Non-pigmented ciliary epithelial cell (primary cell): ENCODE measurements at regions not wholly inside any gene's neighbourhood (a gene's known extent, or its start where the extent isn't known, plus 50 kb on each side); places are given as distances from the start of the nearest gene placed in this dataset.

Experiments
- DNase-seq: peaks from one replicate; pipeline ENCODE4 v3.0.0-alpha.2; 2010; ENCODE audit warnings: low read depth

DNA sequence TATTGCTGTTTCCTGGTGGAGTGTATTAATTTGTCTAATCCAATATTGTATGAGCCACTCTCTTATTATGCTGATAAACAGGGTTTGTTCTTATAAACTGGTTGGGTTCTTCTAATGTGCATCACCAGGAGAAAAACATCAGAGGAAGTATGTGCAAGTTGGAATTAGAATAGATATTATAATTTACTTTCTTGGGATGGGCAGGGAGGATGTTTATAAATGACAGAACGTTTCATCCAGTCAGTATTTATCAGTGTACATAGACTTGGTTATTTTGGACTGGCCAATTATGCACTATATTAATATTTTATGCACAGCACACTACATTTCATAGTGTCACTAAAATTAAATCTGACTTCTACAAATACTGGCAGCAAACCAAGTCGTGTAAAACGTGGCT lies 495.8 kb downstream of the PSAT1 start:
- DNase-seq = no peak

DNA sequence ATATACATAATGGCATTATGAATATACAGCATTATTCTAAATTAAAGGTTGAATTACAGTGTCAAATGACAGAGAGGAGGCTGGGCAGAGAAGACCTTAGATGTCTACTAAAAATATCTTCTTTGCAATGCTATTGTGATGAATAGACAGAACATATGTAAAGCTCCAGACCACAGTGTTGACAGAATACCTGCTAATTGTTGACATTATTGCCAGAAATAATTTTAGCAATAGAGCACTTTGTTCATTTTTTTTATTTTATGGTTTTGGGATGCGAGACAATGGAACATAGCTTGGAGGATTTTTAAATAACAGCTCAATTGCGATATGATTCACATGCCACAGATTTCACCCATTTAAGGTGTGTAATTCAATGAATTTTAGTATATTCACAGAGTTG lies 508.8 kb downstream of the PSAT1 start:
- DNase-seq = no peak

DNA sequence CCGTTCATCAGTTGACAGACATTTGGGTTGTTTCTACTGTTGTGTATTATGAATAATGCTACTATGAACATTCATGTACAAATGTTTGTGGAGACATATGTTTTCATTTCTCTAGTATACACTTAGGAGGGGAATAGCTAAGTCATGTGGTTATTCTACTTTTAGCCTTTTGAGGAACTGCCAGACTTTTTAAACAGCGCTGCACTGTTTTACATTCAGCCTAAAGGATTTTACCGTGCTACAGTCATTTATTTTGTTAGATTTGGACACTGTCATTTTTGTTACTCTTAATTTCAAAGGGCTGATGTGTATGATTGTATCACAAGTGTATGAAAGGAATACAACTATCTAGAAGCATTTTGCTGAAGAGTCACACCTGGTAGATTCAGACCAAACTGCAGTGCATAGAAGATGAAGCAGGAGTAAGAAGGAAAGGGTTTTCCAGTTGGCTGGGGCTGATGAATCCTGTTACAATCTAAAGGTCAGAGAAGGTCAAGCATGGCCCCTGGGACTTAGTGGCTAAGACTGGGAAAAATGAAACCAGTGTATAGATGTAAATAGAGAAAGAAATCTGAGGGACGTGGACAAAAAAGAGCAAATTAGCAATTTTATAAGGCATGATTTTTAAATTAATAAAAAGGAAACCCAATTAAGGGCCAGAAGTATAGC lies 509.7 kb downstream of the PSAT1 start:
- no peak for DNase-seq

DNA sequence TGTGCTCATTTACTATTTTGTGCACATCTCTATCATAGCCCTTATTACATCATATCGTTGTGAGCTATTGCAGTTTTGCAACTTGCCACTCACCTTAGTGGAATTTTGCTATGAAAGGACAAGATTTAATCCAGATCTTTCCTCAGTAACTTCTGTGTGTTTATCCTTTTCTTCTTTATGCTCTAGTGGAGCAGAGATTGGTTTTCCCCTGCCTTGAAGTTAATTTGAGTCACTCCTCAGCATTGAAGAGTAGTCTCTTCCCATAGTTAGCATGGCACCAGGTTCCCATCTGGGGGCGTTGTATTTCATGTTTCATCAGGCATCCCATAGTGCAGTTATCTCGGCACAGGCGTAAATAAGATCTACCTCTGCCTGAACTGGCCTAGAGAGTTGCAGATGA lies 510.4 kb downstream of the PSAT1 start:
- DNase-seq = no peak

DNA sequence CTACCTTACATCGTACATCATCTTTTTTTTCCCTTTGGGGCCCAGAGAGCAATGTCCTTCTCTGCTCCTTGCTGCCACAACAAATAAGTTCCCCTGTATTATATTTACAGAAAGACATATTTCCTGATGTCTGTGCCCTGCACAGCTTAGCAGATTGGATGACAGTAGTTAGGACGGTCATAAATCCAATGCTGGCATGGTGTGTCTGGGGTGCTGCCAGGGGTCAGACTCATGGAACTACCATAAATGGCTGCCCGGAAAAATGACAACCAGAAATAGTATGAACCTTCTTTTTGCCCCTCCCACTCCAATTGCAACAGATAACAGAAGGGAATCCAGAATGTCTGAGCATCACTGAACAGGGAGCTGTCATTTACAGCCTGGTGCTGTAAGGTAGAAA lies 511.1 kb downstream of the PSAT1 start:
- no peak for DNase-seq

DNA sequence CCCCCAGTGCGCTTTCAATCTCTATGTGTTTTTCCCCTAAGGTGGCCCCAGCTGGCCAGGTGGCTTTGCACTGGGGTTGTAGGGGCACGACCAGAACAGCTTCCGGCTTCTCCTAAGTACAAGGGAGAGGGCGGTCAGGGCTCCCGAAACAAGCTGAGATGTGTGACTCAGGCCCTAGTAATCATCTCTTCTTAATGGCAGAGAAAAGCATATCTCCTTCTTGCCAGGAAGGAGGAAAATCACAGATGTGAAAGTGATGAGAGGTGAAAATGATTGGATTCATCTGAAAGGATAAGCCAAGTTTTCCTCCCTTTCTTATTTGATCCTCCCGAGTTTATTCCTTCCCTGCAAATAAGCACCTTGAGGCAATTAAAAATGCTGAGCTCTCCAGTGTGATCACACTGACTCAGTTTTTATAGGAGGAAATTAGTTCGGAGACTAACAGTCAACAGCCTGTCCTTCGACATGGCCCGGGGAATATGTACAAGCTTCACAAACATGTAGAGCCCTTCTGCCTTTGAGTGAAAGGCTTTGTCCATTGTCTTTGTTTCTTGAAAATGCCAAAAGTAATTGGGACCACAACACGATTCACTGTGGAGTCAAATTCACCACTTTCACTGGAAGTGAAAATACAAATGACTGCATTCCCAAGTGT lies 514.8 kb downstream of the PSAT1 start:
- DNase-seq = no peak

DNA sequence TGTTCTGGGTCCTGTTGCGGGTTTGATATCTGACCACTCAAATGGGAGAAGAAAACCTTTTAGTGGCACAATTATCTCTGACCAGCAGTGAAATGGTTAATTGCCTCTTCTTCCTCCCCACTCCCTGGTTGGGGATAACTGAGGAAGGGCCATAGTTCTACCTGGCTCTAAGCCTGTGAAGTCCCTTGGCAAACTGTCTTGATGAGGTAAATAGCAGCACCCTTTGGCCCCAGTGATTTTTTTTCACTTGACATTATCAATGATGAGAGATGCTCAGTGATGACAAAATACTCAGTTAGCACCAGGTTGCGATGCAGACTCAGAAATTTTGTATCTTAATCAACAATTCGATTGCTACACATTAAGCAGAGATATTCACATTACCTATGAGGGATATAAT lies 515.7 kb downstream of the PSAT1 start:
- DNase-seq = no peak

DNA sequence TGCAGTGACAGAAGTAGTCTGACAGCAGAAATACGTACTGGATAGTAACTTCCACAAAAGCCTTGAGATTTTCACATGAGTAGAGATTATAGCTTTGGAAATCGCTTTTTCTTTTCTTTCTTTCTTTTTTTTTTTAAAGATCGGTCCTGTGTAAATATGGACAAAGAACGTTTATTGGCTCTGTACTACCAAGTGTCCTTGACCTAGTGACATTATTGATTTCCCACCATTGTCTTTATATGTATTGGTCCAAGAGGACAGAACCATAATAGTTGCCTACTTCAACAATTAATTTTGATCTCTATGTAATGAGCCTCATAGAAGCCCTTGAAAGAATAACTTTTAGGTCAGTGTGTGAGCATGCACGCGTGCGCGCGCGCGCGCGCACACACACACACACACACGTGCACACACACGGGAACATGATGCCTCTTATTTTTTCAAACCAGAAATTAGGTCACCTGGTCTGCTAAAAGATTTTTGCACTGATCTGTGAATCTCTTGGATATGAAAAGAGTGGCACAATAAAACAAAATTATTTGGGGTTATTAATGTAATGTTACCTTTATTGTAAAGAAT lies 516.8 kb downstream of the PSAT1 start:
- DNase-seq = no peak

DNA sequence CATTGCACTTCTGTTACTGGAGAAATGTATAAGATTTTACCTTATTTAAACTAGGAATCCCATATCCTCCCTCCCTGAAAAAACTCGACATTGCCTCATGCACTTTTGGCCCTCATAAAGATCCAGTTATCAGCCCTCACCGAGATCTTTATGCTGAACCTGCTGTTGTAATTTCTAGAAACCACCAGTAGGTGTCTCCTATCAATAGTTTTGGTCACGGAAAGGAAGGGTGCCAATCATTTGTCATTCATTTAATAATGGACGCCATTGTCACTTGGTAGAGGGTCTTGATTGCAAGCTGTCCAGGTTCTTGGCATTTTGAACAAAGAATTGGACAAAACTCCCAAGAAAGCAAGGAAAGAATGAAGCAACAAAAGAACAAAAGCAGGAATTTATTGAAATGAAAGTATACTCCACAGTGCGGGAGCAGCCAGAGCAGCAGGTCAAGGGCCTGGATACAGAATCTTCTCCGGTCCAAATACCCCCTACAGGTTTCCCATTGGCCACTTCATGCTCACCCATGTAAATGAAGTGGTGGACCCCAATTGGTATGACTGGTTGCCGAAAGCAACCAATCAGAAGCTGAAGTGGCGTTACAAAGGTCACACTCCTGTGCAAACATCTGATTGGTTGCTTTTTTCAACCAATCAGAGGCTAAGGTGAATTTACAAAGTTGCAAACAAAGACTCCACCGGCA lies 524.3 kb downstream of the PSAT1 start:
- no peak for DNase-seq

DNA sequence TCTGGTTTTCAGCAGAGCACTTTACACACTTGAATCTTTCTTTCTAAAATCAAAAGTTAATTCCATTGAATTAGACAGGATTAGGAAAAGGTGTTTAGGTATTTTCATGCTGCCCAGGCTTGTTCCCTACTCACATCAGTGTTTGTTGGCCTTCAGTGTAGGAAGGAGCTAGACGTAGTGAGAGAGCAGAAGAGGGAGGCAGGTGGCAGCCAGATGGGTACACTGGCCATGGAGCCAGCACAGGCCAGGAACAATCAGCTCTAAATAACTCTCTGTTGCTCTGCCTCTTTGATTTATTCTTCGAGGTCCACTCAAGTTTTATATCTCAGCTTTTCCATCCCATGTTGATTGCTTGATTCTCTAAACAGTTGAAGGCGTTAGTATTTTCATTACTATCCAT lies 529.6 kb downstream of the PSAT1 start:
- DNase-seq = no peak

DNA sequence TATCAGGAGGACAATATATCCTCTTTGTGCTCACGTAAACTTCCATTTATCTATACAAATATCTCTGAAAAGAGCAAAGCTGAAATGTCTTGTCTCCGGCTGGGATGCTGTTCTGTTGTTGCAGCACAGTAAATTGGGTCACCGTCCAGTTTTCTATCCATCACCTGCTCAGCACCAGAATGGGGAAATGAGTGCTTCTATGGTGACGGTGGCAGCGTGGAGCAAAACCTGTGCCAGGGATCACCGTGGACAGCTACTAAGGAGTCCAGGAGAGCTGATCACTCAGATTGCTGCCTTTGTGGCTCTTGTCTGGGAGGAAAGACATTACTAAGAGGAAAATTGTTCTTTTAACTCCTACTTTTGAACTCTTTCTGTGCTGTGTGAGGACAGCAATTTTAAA lies 531.6 kb downstream of the PSAT1 start:
- no peak for DNase-seq

DNA sequence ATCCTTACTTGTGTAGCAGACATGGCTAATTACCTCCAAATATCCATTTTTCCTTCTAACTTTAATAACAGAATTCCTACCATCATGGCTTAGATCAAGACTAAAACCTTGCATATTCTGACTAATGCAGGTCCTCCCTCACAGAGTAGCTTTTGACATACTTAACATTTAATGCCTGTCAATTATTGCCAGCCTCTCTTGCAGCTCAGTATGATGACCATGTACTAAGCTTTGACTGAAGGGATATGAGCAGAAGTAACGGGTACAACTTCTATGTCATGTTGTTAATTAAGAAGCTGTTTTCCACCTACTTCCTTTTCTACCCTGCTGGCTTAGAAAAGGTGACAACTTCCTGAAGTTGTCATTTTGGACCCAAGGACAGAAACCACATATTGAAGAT lies 533.4 kb downstream of the PSAT1 start:
- DNase-seq = no peak

DNA sequence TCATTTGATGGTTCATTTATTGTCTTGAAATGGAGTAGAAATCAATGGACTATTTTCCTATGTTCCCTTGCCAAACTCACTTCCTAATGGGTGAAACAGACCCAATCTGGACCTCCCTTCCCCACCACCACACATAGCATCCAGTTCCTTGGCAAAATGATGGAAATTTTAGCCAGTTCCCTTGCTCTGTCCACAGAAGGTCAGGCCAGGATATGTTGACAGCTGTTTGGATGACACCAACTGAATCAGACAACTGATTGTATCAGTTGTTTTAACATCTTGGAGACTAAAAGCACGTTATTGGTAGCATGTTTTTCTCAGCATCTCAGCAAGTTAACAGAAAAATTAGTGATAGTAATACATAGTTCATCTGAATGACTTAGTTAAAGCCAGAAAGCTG lies 534.8 kb downstream of the PSAT1 start:
- no peak for DNase-seq

DNA sequence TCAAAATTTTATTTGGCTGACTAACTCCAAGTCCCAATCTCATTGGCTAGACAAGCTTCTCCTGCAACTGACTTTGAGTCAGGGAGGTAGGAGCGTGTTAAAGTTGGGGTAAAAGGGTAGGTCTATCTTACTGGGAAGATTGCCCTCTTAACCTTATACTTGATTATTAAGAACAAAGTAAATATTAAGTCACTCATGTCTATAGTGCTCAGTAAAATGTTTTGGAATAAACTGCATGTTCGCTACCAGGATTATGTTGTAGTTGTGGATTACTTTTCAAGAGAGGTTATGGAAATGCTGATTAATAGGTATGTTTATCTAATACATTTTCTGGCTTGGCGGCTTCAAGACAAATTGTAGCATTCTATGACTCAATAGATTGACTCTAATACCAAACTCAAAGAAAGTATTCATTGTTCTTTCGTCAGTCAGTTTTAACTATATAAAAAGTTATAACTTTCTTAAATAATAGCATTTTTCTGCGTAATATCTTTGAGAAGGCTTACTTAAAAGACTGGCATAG lies 539.1 kb downstream of the PSAT1 start:
- no peak for DNase-seq

DNA sequence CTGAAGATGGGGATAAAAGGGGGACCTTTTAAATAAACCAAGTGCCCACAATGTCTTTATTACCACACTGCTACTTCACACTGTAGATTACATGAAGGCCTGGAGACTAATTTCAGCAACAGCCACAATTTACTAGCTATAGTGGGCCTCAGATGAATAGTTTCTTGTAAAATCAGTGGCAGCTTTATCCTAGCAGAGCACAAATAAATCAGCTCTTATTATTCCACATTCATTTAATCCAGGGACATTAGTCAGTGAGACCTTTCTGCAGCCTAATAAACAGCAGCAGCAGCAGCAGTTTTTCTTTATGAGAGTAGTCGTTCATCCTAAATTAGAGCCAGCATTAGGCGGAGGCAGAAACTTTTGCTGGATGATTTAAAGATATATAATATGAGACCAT lies 542.3 kb downstream of the PSAT1 start:
- DNase-seq = no peak

DNA sequence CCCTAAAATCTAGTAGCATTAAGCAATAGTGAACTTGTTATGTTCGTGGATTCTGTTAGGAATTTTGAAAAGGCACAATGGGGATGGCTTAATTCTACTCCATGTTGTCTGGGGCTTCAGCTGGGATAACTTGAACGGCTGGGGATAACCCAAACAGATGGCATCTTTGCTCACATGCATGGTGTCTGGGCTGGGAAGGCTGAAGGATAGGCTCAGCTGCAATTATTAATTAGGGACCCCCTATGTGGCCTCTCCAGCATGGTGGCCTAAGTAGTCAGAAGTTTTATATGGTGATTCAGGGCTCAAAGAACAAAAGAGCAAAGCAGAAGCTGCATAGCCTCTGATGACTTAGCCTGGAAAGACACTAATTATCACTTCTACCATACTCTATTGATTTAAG lies 551.1 kb downstream of the PSAT1 start:
- no peak for DNase-seq

DNA sequence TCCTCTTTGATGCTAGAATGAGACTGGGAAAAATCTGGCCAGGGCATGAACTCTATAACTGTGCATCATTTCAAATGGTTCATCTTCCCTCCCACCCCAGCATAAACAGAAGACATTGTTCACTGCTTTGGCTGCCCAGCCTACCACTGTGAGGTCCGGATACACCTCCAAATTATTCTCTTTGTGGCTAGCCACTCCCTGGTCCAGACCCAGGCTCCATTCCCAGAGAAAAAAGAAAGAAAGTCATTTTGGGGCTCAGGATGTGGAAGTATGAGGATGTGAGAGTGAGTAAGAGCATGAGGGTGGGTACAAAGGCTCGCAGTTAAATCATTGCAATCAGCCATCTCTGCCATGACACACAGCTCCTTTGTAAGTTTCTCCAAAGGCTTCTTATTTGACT lies 559.2 kb downstream of the PSAT1 start:
- no peak for DNase-seq

DNA sequence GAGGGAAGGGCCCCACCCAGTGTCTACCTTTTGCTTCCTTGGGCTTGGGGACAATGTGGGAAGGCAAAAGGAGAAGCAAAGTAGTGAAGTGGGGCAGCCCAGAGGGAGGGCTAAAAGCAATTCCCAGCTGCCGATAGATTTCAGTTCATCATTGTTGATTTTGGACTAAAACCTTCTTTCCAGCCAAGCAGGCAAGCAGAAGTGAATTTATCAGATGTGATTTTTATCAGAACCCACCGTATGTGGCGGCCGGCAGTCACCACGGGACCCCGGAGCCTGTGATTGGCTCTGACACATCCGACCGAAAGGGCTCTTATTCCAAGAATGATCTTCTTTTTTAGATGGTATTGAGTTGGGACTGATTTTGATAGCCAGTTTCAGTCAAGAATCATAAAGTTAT lies 559.9 kb downstream of the PSAT1 start:
- DNase-seq = no peak

DNA sequence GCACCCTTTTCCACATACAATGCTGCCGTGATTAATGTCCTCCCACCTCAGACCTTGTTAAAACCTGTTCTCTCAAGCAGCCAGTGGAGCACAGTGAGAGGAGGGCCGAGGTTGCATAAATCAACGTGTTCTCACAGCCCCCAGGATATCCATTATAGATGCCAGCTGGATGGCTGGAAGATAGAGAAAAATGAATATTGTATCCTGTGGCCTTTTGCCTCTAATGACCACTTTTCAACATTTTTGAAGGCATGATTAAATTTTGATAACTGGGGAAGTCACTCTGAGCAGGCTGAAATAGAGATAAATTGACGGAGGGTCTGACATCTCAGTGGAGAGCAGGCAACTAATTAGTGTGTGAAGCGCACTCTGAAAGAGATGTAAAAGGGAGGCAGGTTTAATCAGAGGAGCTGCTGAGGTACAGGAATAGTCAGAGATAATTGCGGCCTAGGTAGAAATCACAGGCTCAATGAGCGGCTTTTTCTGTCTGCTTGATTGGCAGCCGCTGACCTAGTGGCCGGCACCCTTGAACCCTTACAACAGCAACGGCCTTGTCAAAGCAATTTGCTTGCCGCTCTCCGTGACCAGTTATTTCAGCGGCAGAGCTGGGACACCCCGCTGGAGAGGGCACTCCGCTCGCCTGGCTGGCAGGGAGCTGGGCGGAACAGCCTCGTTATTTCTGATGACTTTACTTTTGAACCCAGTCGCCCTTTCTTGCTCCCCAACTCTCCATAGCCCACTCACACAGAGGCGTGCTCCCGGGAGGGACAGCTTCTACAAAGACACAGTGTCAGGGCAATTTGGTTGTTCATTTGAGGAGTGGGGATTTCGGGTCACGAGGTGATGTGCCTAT lies 560.7 kb downstream of the PSAT1 start:
- no peak for DNase-seq

DNA sequence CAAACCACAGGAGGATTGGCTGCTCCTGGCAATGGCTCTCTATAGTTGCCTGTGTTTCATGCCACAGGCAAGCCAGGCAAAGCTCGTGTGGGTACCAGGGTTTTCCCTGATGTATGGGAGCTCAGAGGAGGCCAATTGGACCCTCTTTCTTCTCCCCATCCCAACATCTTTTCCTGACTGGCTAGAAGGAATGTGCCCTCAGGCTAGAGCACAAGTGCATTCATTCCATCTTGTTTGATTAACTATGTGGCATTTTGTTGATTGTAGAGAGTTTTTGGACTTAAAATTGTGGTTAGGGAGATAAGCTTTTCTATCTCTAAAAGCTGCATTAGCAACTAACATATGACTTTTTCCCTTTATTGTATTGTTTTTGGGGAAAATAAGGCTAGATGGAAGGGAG lies 561.3 kb downstream of the PSAT1 start:
- no peak for DNase-seq

DNA sequence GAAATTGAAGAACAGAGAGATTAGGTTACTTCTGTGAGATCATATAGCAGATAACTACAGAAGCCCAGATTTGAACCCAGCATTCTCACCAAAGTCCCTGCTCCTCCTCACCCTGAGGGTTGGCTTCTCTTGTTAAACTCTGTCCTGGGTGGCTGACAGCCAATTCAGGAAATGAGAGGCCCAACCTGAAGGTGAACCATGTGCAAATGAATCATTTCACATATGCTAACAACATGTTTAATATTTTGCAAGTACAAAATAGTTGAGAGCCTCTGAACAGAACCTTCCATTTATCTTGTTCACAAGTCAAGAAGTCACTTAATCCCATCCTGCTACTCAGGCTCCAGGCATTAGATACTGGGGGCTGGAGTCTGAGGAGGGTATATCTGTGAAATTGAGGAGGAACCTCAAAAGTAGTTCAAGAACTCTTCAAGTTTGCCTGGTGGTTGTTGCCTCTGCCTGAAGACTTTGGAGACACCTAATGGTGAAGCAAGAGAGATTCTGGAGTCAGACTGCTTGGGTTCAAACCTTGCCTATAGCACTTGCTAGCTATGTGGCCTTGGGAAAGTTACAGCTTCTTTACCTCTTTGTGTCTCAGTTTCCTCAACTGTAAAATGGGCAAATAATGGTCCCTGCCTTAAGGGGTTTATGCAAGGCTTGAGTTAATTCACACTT lies 564.0 kb downstream of the PSAT1 start:
- no peak for DNase-seq

DNA sequence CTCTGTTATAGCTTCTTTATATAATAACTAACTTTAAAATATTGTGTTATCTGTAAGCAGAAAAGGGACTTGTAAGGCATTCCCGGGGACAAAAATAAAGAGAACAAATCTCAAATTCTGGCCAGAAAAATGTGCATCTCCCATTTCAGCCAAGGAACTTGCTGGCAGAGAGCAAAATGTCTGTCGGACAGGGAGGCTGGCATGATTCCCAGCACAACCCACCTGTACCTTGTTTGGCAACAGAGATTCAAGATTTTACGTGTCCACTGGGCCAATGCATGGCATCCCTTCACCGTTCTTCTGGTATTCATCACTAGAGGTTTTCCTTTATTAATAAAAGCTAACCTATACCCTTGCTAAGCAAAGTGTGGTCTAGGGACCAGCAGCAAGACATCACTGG lies 566.6 kb downstream of the PSAT1 start:
- no peak for DNase-seq
